Fibroblast of the aortic adventitia (primary cell): ENCODE measurements at regions not wholly inside any gene's neighbourhood (a gene's known extent, or its start where the extent isn't known, plus 50 kb on each side); places are given as distances from the start of the nearest gene placed in this dataset.

Experiments used
- DNase-seq: peaks from one replicate; pipeline ENCODE4 v3.0.0-alpha.2; 2010; ENCODE audit warnings: low read depth
- H3K4me3 ChIP-seq: 2 replicates; pipeline ENCODE4 v1.5.1; 2011; ENCODE audit warnings: low read depth, mild to moderate bottlenecking, control low read depth, low read length, moderate library complexity
- CTCF ChIP-seq: IDR thresholded peaks from 2 replicates; pipeline ENCODE4 v1.5.1; 2011; ENCODE audit warnings: mild to moderate bottlenecking, low read length, control low read depth, inconsistent platforms; ENCODE audit not compliant: insufficient read depth

- H3K4me3 ChIP-seq, result no peak overlapping the region
- TF ChIP-seq CTCF, result no peak
- no peak for DNase-seq
Measured at GRCh38 chr4:126058596-126058995, 743.8 kb downstream of the FAT4 start.

- no peak for DNase-seq
- H3K4me3 ChIP-seq, result no peak overlapping the region
- TF ChIP-seq CTCF, result no peak
Measured at GRCh38 chr4:126061655-126062054, 746.9 kb downstream of the FAT4 start.

GRCh38 chr4:126065016-126065415 lies 750.3 kb downstream of the FAT4 start:
- H3K4me3 ChIP-seq, result no peak overlapping the region
- no peak for DNase-seq
- TF ChIP-seq CTCF, result no peak

- no peak overlapping the region for H3K4me3 ChIP-seq
- DNase-seq, result peak; percentile 92
Measured at GRCh38 chr4:126071346-126072333, 756.9 kb downstream of the FAT4 start.

GRCh38 chr4:126081336-126081735 lies 766.6 kb downstream of the FAT4 start:
- TF ChIP-seq CTCF, result no peak
- DNase-seq, result peak; percentile 15
- H3K4me3 ChIP-seq, result no peak overlapping the region

More at GRCh38 chr4:126071346-126072333, 756.9 kb downstream of the FAT4 start:
- no peak for TF ChIP-seq CTCF

GRCh38 chr4:126086041-126086440 lies 771.3 kb downstream of the FAT4 start:
- no peak for DNase-seq
- H3K4me3 ChIP-seq, result no peak overlapping the region
- TF ChIP-seq CTCF, result no peak
